Head of caudate nucleus (tissue), 42 donors: ENCODE measurements at regions not wholly inside any gene's neighbourhood (a gene's known extent, or its start where the extent isn't known, plus 50 kb on each side); places are given as distances from the start of the nearest gene placed in this dataset.
"Not testable (repeated sequence)": the region's sequence is repeated elsewhere in the genome, so short reads cannot be mapped to it uniquely, and the experiment has no call there.

Experiments used
- DNase-seq, 42 donors: peaks; one replicate each; pipeline versions ENCODE4 v3.0.0 to v3.0.0-alpha.2; 2020 to 2021; ENCODE audit warnings: mixed read lengths in 7 of 42
- intact Hi-C: fragments of 100-400 bp; cut with DNase I; formaldehyde crosslinking; loops from one replicate; pipeline ENCODE4 v1.15.0; 2022

- intact Hi-C loops: no loop called here
- no peak for DNase-seq
Observed at GRCh38 chr7:121513105-121513504, 117.0 kb upstream of the FAM3C start.

GRCh38 chr7:121510858-121511482 is 114.9 kb upstream of the FAM3C start:
- no peak for DNase-seq
- intact Hi-C loops: no loop called here

- intact Hi-C loops: no loop called here
- no peak for DNase-seq
Observed at GRCh38 chr7:121510302-121510701, 114.2 kb upstream of the FAM3C start.

GRCh38 chr7:121505540-121506182 is 109.6 kb upstream of the FAM3C start:
- intact Hi-C loops: no loop called here
- no peak for DNase-seq

DNA sequence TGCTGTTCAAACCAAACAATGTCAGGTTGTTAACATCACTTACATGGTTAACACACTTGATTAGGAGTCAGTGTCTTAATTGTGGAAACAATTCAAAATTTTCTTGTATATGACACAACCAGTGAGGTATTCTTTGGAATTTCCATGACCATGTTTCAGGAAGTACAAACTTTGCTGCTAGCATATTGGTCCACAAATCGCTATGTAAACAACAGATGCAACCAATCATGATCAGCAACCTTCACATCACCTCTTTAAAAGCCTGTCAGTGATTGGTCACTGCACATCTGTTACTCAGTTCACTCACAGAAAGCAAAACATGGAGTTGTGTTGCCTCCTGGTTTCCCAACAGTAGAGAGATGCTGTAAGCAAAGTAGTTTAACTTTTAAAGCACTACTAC is 108.9 kb upstream of the FAM3C start:
- DNase-seq: no peak
- intact Hi-C loops: no loop called here

GRCh38 chr7:121504482-121504881 is 108.4 kb upstream of the FAM3C start:
- intact Hi-C loops: no loop called here
- no peak for DNase-seq

- DNase-seq: no peak
- intact Hi-C loops: no loop called here
Observed at GRCh38 chr7:121503730-121504129, 107.6 kb upstream of the FAM3C start.

DNA sequence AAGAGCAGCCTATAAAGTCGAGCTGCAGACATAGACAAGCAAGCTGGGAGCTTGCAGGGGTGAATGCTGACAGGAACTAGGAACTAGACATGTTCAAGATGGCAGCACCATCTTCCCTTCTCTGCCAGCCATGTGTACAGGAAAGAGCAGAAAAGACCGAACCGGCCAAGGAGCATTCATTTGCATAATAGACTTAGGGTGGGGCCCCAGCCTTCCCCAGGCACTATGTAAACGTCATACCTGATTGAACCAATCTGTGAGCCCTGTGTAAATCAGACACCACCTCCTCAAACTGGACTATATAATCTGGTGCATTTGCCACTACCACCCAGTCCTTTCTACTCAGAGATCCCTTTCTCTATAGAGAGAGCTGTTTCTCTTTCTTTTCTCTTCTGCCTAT is 106.9 kb upstream of the FAM3C start:
- intact Hi-C loops: no loop called here
- DNase-seq: no peak

DNA sequence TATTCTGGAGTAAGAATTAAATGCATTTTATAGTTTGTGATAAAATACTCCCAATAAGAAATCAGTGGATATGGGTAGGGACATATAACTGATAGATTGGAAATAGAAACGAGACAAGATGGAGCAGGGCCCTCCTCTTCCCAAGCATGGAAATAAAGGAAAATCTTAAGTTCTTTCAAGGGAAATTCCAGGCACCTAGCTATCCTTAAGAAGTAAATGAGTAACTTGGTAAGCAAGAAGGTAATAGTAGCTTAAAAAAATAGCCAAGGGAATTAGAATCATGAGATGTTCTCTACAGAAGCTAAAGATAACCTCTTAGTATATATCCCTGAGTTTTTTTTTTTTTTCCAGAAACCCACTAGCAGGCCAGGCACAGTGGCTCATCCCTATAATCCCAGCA is 105.5 kb upstream of the FAM3C start:
- no peak for DNase-seq
- intact Hi-C loops: no loop called here

- DNase-seq: no peak
- intact Hi-C loops: no loop called here
Observed at GRCh38 chr7:121500360-121501058, 104.4 kb upstream of the FAM3C start.

DNA sequence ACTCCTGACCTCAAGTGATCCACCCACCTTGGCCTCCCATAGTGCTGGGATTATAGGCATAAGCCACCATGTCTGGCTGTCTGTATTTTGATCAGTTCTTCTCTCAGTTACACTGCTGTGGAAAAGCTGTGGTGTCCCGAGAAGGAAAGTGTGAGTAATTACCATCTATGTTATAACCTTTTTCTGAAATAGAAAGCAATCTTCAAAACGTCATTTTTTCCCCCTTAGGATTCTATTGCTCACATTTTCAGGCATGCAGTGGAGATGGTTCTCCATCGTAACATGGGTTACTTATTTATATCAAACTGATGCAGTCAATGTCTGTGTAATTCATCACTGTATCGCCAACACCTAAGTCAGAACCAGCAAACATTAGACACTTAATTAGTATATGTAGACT is 103.5 kb upstream of the FAM3C start:
- intact Hi-C loops: no loop called here

GRCh38 chr7:121498816-121499215 is 102.7 kb upstream of the FAM3C start:
- no peak for DNase-seq
- intact Hi-C loops: no loop called here

More for the DNA sequence above, 103.5 kb upstream of the FAM3C start:
- no peak for DNase-seq

GRCh38 chr7:121497545-121497944 is 101.4 kb upstream of the FAM3C start:
- DNase-seq, intact Hi-C loops: not testable (repeated sequence)

DNA sequence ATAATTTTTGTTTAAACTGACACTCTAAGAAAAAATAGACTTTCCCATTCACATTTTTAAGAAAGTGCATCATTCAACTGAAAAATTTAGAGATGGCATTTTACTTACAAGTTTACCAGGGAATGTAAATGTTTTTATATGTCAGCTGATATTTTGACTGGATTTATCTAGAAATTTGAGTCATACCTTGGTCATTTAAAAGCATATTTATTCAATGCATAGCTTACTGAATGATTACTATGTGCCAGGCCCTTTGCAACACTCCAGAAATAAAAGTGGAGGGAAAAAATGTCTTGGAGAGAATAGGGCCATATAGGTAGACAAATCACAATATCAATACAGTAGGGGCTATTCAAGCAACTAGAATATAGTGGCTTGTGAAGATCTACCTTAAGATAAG is 98.4 kb upstream of the FAM3C start:
- DNase-seq: no peak
- intact Hi-C loops: no loop called here

- DNase-seq: no peak
- intact Hi-C loops: no loop called here
Observed at GRCh38 chr7:121493553-121493952, 97.4 kb upstream of the FAM3C start.

GRCh38 chr7:121490309-121490708 is 94.2 kb upstream of the FAM3C start:
- intact Hi-C loops: no loop called here
- no peak for DNase-seq

DNA sequence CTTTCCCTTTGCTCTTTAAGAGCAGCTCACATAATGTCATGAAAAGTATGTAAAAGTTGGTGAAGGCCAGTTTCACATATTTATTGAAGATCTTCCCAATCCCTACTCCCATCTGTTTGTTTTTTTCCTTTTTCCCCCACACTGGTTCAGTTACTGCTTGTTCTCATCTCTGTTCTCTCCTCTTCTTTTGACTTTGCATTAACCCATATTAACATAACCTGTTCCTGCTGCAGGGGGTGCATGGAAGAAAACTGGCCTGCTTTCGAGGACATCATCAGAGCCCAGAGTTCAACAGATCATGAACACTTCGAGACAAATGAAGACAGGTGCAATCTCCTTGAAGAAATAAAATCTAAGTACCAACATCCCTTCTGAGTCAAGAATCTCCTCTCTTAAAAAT is 93.3 kb upstream of the FAM3C start:
- no peak for DNase-seq
- intact Hi-C loops: no loop called here

DNA sequence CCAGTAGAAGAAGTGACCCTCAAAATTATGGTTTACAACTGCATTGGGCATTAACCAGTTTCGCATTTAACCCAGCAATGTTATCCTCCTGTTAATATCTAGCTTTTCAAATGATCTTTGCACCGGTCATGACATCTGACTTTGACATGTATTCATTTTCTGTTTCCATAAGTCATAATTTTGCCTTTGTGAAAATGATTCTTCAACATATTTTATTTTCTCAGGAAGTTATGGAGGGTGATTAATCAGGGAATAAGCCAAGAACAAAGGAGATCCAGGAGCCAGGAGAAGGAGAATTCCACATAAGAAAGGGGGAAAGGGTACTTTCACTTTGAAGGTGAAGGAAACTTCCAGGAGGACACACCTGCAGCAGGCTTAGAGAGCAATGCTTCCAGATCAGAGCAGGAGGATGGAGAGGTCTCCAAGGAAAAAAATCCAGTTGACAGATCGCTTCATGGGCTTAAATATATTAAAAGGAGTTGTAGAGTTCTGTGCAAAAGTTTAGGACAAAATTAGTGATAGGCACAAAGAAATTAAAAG is 92.1 kb upstream of the FAM3C start:
- DNase-seq: no peak
- intact Hi-C loops: no loop called here

- DNase-seq: no peak
- intact Hi-C loops: no loop called here
Observed at GRCh38 chr7:121486590-121486989, 90.5 kb upstream of the FAM3C start.

- peak in 35 of 42 donors; percentile 2 to 70 (median 29) for DNase-seq
- intact Hi-C loops: no loop called here
Observed at GRCh38 chr7:121485467-121486243, 89.5 kb upstream of the FAM3C start.
